Uterus (tissue), 3 donors: ENCODE measurements at regions not wholly inside any gene's neighbourhood (a gene's known extent, or its start where the extent isn't known, plus 50 kb on each side); places are given as distances from the start of the nearest gene placed in this dataset.

Experiments
- DNase-seq, 2 donors: peaks; one replicate each; pipeline ENCODE4 v3.0.0-alpha.2; 2019 to 2020
- H3K27ac ChIP-seq, 2 donors: fragments of 200-600 bp; sonication (generic); 1 replicate in 1 of 2; 2 replicates in 1 of 2; pipeline ENCODE4 v1.5.1; 2016 to 2018
- H3K27me3 ChIP-seq, 2 donors: fragments of 200-600 bp; sonication (generic); one replicate each; pipeline ENCODE4 v1.5.1; 2018 to 2019; ENCODE audit warnings: control low read depth in 1 of 2
- H3K36me3 ChIP-seq, 2 donors: fragments of 200-600 bp; sonication (generic); one replicate each; pipeline ENCODE4 v1.5.1; 2019; ENCODE audit warnings: control low read depth in 1 of 2
- H3K4me1 ChIP-seq, 2 donors: fragments of 200-600 bp; sonication (generic); one replicate each; pipeline ENCODE4 v1.5.1; 2018 to 2019; ENCODE audit warnings: control low read depth in 1 of 2
- H3K4me3 ChIP-seq, 2 donors: fragments of 200-600 bp; sonication (generic); 1 replicate in 1 of 2; 2 replicates in 1 of 2; pipeline ENCODE4 v1.5.1; 2018 to 2019; ENCODE audit warnings: mild to moderate bottlenecking in 1 of 2
- H3K9me3 ChIP-seq, 2 donors: fragments of 200-600 bp; sonication (generic); one replicate each; pipeline ENCODE4 v1.5.1; 2019; ENCODE audit warnings: control low read depth in 1 of 2
- POLR2A ChIP-seq, 2 donors: fragments of 450-650 bp; IDR thresholded peaks; one replicate each; pipeline ENCODE4 v1.6.1; 2016; ENCODE audit warnings: antibody characterized with exemption in 2 of 2, mild to moderate bottlenecking in 1 of 2, moderate library complexity in 1 of 2
- intact Hi-C: fragments of 100-400 bp; cut with DNase I; formaldehyde crosslinking; loops from one replicate; pipeline ENCODE4 v1.15.1; 2023; ENCODE audit warnings: low total_unique reads
- TF ChIP-seq, protein P1 (sequence below), 4 experiments: fragments of 200-600 bp in 2 of 4; fragments of 450-650 bp in 2 of 4; sonication (generic) in 2 of 4; IDR thresholded peaks; one replicate each; pipeline ENCODE4 v1.5.1; 2016 to 2019; ENCODE audit warnings: antibody characterized with exemption in 4 of 4, mild to moderate bottlenecking in 2 of 4, moderate library complexity in 1 of 4
- donor health status: DM: yes; HTN: yes; CAD: no.

GRCh38 chr19:22545751-22546150 is 88.4 kb upstream of the ZNF492 start:
- no peaks in the 10 kb centered on the region for H3K9me3 ChIP-seq
- intact Hi-C loops: no loop called here
- DNase-seq: peak; percentile 58 to 65
- no peaks in the 10 kb centered on the region for H3K36me3 ChIP-seq
- no peaks in the 10 kb centered on the region for H3K4me1 ChIP-seq
- no peak overlapping the region for H3K4me3 ChIP-seq
- TF ChIP-seq POLR2A (IDR thresholded peaks at IDR 0.05): no peak
- TF ChIP-seq, protein P1, sequence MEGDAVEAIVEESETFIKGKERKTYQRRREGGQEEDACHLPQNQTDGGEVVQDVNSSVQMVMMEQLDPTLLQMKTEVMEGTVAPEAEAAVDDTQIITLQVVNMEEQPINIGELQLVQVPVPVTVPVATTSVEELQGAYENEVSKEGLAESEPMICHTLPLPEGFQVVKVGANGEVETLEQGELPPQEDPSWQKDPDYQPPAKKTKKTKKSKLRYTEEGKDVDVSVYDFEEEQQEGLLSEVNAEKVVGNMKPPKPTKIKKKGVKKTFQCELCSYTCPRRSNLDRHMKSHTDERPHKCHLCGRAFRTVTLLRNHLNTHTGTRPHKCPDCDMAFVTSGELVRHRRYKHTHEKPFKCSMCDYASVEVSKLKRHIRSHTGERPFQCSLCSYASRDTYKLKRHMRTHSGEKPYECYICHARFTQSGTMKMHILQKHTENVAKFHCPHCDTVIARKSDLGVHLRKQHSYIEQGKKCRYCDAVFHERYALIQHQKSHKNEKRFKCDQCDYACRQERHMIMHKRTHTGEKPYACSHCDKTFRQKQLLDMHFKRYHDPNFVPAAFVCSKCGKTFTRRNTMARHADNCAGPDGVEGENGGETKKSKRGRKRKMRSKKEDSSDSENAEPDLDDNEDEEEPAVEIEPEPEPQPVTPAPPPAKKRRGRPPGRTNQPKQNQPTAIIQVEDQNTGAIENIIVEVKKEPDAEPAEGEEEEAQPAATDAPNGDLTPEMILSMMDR (IDR thresholded peaks at IDR 0.05): peak; percentile 61 to 76 (median 73)
- no peak overlapping the region for H3K27ac ChIP-seq
- H3K27me3 ChIP-seq: no peaks in the 10 kb centered on the region

DNA sequence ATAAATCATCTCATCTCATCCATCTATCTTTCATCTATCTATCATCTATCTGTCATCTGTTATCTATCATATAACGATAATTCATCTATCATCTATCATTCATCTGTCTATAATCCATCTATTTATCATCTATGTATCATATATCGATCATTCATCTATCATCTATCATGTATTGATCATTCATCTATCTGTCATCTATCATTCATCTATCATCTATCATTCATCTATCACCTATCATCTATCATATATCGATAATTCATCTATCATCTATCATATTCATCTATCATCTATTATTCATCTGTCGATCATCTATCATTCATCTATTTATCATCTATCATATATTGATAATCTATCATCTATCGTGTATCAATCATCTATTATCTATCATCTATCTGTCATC is 100.4 kb upstream of the ZNF492 start:
- Histone ChIP-seq H3K4me3 (no peak overlapping the region), H3K36me3 (no peaks in the 10 kb centered on the region), H3K27me3 (no peaks in the 10 kb centered on the region), H3K4me1 (no peaks in the 10 kb centered on the region), H3K27ac (no peak overlapping the region), H3K9me3 (no peaks in the 10 kb centered on the region)
- TF ChIP-seq, protein P1 (IDR thresholded peaks at IDR 0.05): no peak
- TF ChIP-seq POLR2A (IDR thresholded peaks at IDR 0.05): no peak
- no peak for DNase-seq
- intact Hi-C loops: no loop called here

DNA sequence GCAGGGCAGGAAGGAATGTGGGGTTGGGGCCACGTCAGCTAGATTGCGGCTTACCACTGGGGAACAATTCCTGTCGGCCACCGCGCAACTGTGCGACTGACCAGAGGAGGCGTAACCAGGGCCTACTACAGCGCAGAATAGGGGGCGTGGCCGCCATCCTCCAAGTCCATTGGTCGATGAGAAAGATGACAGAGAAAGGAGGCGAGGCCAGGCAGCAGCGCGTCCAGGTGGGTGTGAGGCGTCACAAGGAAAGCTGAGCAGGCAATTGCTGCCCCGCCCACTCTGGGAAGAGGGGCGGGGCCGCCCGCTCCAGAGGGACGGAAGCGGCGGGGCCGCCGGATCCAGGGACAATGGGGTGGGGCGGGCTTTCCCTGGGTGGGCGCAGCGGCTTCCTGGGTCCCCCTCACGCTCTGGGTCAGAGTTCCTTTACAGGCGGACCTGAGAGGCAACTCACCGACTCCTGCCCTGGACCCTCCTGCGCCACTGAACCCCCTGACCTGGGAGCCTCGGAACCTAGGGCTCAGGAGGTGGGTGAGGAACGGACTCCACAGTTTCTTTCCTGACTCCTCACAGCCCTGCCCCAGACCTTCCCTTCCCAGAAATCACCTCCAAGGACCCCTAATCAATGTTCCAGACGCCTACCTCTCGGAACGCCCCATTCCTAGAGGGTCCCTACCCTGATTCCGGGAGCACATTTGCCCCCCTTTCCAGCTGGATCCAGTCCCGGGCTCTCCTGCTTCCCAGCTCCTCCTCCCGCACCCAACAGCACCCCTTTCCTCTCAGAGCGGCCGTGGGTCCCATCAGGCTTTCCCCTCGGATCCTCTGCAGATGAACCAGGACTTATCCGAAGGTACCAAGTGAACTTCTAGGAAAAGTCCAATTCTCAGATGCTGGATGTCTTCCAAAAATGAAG is 101.5 kb upstream of the ZNF492 start:
- Histone ChIP-seq H3K36me3 (no peaks in the 10 kb centered on the region), H3K27me3 (no peaks in the 10 kb centered on the region), H3K4me3 (peak overlapping the region; percentile 54 to 56), H3K4me1 (no peaks in the 10 kb centered on the region), H3K9me3 (no peaks in the 10 kb centered on the region), H3K27ac (peak overlapping the region; percentile 80 to 86)
- TF ChIP-seq, protein P1 (IDR thresholded peaks at IDR 0.05): peak in 3 of 4 experiments; percentile 17 to 30 (median 29)
- TF ChIP-seq POLR2A (IDR thresholded peaks at IDR 0.05): peak; percentile 89 to 90
- peak; percentile 94 to 96 for DNase-seq
- intact Hi-C loops: no loop called here

DNA sequence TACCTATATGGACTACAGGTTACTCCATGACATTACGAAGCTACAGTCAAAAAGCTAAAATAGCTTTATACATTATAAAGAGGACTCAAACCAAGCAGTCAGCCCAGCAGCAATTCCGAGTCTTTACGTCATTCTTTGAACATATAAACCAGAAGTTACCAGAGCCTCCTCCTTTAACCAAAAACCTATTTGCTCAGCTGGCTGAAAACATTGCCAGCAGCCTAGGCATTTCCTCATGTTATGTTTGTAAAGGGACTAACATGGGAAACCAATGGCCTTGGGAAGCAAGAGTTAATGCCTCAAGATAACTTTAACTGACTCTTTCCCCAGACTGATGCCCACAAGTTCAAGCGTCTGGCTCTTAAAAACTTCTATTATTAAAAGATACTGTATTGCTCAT is 104.1 kb upstream of the ZNF492 start:
- H3K4me3 ChIP-seq: no peak overlapping the region
- no peaks in the 10 kb centered on the region for H3K36me3 ChIP-seq
- H3K27me3 ChIP-seq: no peaks in the 10 kb centered on the region
- intact Hi-C loops: no loop called here
- H3K27ac ChIP-seq: peak overlapping the region in 1 of 2 donors; percentile 86
- no peaks in the 10 kb centered on the region for H3K9me3 ChIP-seq
- no peaks in the 10 kb centered on the region for H3K4me1 ChIP-seq
- DNase-seq: no peak
- TF ChIP-seq, protein P1 (IDR thresholded peaks at IDR 0.05): no peak
- no peak for TF ChIP-seq POLR2A (IDR thresholded peaks at IDR 0.05)

DNA sequence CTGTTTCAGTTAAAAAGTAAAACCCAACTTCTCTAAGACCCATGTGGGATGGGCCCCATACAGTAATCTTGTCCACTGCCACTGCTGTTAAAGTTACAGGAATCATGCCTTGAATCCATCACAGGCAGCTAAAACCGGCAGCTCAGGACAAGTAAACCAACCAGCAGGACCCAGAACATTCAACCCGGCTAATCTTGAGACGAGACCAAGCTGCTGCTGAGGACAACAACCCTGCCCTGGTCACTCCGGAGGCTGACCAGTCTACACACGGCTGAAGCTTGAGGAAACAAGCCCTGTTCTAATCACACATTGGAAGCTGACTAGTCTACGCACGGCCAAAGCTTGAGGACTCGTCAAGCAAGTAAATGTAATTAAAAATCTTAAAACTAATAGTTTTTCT is 105.2 kb upstream of the ZNF492 start:
- peak overlapping the region in 1 of 2 donors; percentile 86 for H3K27ac ChIP-seq
- H3K27me3 ChIP-seq: no peaks in the 10 kb centered on the region
- H3K4me3 ChIP-seq: no peak overlapping the region
- no peaks in the 10 kb centered on the region for H3K4me1 ChIP-seq
- no peak for DNase-seq
- no peaks in the 10 kb centered on the region for H3K36me3 ChIP-seq
- intact Hi-C loops: no loop called here
- H3K9me3 ChIP-seq: no peaks in the 10 kb centered on the region
- no peak for TF ChIP-seq POLR2A (IDR thresholded peaks at IDR 0.05)
- TF ChIP-seq, protein P1 (IDR thresholded peaks at IDR 0.05): no peak
